ENCODE measurements at regions not wholly inside any gene's neighbourhood (a gene's known extent, or its start where the extent isn't known, plus 50 kb on each side); places are given as distances from the start of the nearest gene placed in this dataset.

DNA sequence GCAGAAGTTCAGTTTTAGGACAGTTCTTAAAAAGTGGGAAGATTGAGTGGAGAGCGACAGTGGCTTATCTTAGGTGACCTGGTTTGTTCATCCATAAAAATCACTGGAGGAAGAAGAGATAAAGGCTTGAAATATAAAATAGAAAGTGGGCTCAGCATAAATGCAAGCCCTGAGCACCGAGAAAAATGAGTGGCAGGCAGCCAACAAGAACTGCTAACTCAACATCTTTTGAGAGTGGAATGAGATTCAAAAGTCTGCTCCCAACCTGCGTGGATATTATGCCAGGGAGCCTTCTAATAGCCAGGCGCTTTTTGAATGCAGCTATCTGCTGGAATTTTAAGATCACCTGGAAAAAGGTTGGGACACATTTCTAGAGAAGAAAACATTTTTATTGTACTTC lies 666.5 kb downstream of the FLRT2 start:
- TF ChIP-seq, protein P1, sequence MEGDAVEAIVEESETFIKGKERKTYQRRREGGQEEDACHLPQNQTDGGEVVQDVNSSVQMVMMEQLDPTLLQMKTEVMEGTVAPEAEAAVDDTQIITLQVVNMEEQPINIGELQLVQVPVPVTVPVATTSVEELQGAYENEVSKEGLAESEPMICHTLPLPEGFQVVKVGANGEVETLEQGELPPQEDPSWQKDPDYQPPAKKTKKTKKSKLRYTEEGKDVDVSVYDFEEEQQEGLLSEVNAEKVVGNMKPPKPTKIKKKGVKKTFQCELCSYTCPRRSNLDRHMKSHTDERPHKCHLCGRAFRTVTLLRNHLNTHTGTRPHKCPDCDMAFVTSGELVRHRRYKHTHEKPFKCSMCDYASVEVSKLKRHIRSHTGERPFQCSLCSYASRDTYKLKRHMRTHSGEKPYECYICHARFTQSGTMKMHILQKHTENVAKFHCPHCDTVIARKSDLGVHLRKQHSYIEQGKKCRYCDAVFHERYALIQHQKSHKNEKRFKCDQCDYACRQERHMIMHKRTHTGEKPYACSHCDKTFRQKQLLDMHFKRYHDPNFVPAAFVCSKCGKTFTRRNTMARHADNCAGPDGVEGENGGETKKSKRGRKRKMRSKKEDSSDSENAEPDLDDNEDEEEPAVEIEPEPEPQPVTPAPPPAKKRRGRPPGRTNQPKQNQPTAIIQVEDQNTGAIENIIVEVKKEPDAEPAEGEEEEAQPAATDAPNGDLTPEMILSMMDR (IDR thresholded peaks at IDR 0.05) = no peak
- no peak for TF ChIP-seq EP300 (IDR thresholded peaks at IDR 0.05)
- no peak for TF ChIP-seq POLR2A (IDR thresholded peaks at IDR 0.05; ENCODE audit: low read depth)
